ENCODE measurements at regions not wholly inside any gene's neighbourhood (a gene's known extent, or its start where the extent isn't known, plus 50 kb on each side); places are given as distances from the start of the nearest gene placed in this dataset.

GRCh38 chr10:120266022-120266421 lies 191.0 kb upstream of the PLPP4 start:
- no peak for DNase-seq (ENCODE audit: low spot score)
- in situ Hi-C loops (cut with MboI; ENCODE audit: low sequenced_read_pairs, unreplicated experiment): no loop called here
- no peak for TF ChIP-seq CTCF (IDR thresholded peaks at IDR 0.05; ENCODE audit: borderline replicate concordance, control extremely low read depth, extremely low read depth, insufficient read depth, missing control alignments)

GRCh38 chr10:120270906-120271305 lies 186.1 kb upstream of the PLPP4 start:
- TF ChIP-seq CTCF (IDR thresholded peaks at IDR 0.05; ENCODE audit: borderline replicate concordance, control extremely low read depth, extremely low read depth, insufficient read depth, missing control alignments): no peak
- DNase-seq (ENCODE audit: low spot score): no peak
- in situ Hi-C loops (cut with MboI; ENCODE audit: low sequenced_read_pairs, unreplicated experiment): no loop called here

- in situ Hi-C loops (cut with MboI; ENCODE audit: low sequenced_read_pairs, unreplicated experiment): no loop called here
- no peak for DNase-seq (ENCODE audit: low spot score)
- no peak for TF ChIP-seq CTCF (IDR thresholded peaks at IDR 0.05; ENCODE audit: borderline replicate concordance, control extremely low read depth, extremely low read depth, insufficient read depth, missing control alignments)
Observed at GRCh38 chr10:120271696-120272095, 185.3 kb upstream of the PLPP4 start.

GRCh38 chr10:120272350-120272749 lies 184.7 kb upstream of the PLPP4 start:
- DNase-seq (ENCODE audit: low spot score): no peak
- in situ Hi-C loops (cut with MboI; ENCODE audit: low sequenced_read_pairs, unreplicated experiment): no loop called here

GRCh38 chr10:120278069-120278468 lies 179.0 kb upstream of the PLPP4 start:
- in situ Hi-C loops (cut with MboI; ENCODE audit: low sequenced_read_pairs, unreplicated experiment): no loop called here
- no peak for DNase-seq (ENCODE audit: low spot score)
- TF ChIP-seq CTCF (IDR thresholded peaks at IDR 0.05; ENCODE audit: borderline replicate concordance, control extremely low read depth, extremely low read depth, insufficient read depth, missing control alignments): no peak

More at GRCh38 chr10:120272350-120272749, 184.7 kb upstream of the PLPP4 start:
- TF ChIP-seq CTCF (IDR thresholded peaks at IDR 0.05; ENCODE audit: borderline replicate concordance, control extremely low read depth, extremely low read depth, insufficient read depth, missing control alignments): no peak

- no peak for TF ChIP-seq CTCF (IDR thresholded peaks at IDR 0.05; ENCODE audit: borderline replicate concordance, control extremely low read depth, extremely low read depth, insufficient read depth, missing control alignments)
- in situ Hi-C loops (cut with MboI; ENCODE audit: low sequenced_read_pairs, unreplicated experiment): no loop called here
- no peak for DNase-seq (ENCODE audit: low spot score)
Observed at GRCh38 chr10:120279196-120279595, 177.8 kb upstream of the PLPP4 start.

- in situ Hi-C loops (cut with MboI; ENCODE audit: low sequenced_read_pairs, unreplicated experiment): no loop called here
- DNase-seq (ENCODE audit: low spot score): no peak
- TF ChIP-seq CTCF (IDR thresholded peaks at IDR 0.05; ENCODE audit: borderline replicate concordance, control extremely low read depth, extremely low read depth, insufficient read depth, missing control alignments): no peak
Observed at GRCh38 chr10:120282421-120282820, 174.6 kb upstream of the PLPP4 start.
